ENCODE measurements at regions not wholly inside any gene's neighbourhood (a gene's known extent, or its start where the extent isn't known, plus 50 kb on each side); places are given as distances from the start of the nearest gene placed in this dataset.

DNA sequence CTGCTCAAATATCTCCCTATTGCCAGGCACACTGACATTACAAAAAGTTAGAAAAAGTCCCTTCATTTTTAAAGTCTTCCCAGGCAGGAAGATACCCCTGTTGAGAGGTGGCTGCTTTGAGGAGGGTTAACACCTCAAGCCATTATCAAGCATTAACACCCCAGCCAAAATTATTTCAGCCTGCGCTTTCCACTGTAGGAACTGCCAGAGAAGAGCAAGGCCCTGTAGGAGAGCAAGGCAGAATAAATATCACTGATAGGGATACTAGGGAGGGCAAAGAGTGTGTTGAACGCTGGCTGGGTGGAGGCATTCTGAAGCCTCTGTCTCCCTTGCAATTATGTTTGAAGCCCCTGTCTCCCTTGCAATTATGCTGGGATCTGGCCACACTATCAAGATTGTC is 1020.7 kb upstream of the CELF4 start:
- Histone ChIP-seq H3K4me1 (ENCODE audit: low read depth) (no peaks in the 10 kb centered on the region), H3K36me3 (no peaks in the 10 kb centered on the region), H3K27ac (no peak overlapping the region), H3K4me3 (no peak overlapping the region), H3K27me3 (no peaks in the 10 kb centered on the region), H3K9me3 (ENCODE audit: low read depth) (no peaks in the 10 kb centered on the region)
- no peak for DNase-seq (ENCODE audit: low read depth in 1 of 2, low spot score in 1 of 2)
- TF ChIP-seq, protein P1, sequence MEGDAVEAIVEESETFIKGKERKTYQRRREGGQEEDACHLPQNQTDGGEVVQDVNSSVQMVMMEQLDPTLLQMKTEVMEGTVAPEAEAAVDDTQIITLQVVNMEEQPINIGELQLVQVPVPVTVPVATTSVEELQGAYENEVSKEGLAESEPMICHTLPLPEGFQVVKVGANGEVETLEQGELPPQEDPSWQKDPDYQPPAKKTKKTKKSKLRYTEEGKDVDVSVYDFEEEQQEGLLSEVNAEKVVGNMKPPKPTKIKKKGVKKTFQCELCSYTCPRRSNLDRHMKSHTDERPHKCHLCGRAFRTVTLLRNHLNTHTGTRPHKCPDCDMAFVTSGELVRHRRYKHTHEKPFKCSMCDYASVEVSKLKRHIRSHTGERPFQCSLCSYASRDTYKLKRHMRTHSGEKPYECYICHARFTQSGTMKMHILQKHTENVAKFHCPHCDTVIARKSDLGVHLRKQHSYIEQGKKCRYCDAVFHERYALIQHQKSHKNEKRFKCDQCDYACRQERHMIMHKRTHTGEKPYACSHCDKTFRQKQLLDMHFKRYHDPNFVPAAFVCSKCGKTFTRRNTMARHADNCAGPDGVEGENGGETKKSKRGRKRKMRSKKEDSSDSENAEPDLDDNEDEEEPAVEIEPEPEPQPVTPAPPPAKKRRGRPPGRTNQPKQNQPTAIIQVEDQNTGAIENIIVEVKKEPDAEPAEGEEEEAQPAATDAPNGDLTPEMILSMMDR (IDR thresholded peaks at IDR 0.05; ENCODE audit: low read depth, low read length), result no peak

DNA sequence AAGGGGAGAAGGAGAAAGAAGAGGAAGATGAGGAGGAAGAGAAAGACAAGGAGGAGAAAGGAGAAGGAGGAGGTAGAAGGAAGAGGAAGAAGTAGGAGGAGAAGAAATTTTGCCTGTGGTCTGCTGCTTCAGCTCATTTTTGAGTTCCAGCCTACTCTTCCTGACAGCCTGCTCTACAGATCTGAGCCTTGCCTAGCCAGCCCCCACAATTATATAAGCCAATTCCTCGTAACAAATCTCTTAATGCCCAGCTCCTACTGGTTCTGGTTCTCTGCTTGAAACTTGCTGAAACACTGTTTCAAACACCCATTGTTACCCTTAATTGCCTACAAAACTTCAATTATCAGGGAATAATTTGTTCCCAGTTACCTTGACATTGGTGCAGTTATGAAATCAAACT is 1014.2 kb upstream of the CELF4 start:
- H3K4me3 ChIP-seq, result no peak overlapping the region
- TF ChIP-seq, protein P1 (IDR thresholded peaks at IDR 0.05; ENCODE audit: low read depth, low read length), result no peak
- no peak overlapping the region for H3K27ac ChIP-seq
- no peaks in the 10 kb centered on the region for H3K27me3 ChIP-seq
- no peak for DNase-seq (ENCODE audit: low read depth in 1 of 2, low spot score in 1 of 2)
- no peaks in the 10 kb centered on the region for H3K4me1 ChIP-seq (ENCODE audit: low read depth)
- H3K36me3 ChIP-seq, result no peaks in the 10 kb centered on the region
- no peaks in the 10 kb centered on the region for H3K9me3 ChIP-seq (ENCODE audit: low read depth)

DNA sequence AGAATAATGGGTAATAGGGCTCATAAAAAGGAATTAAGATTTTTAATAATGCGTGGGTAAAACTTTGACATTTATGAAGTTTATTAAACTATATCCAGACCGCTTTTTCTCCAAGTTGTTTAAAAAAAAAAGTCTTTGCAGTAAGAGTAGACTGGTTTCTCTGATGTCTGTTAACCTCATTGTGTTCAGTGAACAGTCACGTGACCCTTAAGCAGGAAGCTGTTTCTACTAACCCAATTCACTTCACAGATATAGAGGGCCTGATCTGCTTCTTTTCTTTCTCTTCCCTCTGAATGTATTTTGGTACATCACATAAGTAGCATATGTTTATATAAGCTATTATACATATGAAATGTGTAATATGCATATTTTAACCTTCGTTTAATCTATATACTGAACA is 1011.3 kb upstream of the CELF4 start:
- Histone ChIP-seq H3K4me1 (ENCODE audit: low read depth) (no peaks in the 10 kb centered on the region), H3K36me3 (no peaks in the 10 kb centered on the region), H3K4me3 (no peak overlapping the region), H3K27ac (no peak overlapping the region), H3K27me3 (no peaks in the 10 kb centered on the region), H3K9me3 (ENCODE audit: low read depth) (no peaks in the 10 kb centered on the region)
- no peak for DNase-seq (ENCODE audit: low read depth in 1 of 2, low spot score in 1 of 2)
- TF ChIP-seq, protein P1 (IDR thresholded peaks at IDR 0.05; ENCODE audit: low read depth, low read length), result no peak

DNA sequence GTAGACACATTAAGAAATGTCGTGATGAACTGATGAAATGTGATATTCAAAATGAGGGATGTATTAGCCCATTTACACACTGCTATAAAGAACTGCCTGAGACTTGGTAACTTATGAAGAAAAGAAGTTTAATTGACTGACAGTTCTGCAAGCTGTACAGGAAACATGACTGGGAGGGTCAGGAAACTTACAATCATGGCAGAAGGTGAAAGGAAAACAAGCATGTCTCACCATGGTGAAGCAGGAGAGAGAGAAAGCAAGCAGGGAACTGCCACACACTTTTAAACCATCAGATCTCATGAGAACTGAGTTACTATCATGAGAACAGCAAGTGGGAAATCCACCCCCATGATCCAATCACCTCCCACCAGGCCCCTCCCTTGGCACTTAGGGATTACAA is 1010.8 kb upstream of the CELF4 start:
- Histone ChIP-seq H3K4me3 (no peak overlapping the region), H3K27ac (no peak overlapping the region), H3K27me3 (no peaks in the 10 kb centered on the region), H3K36me3 (no peaks in the 10 kb centered on the region), H3K9me3 (ENCODE audit: low read depth) (no peaks in the 10 kb centered on the region), H3K4me1 (ENCODE audit: low read depth) (no peaks in the 10 kb centered on the region)
- TF ChIP-seq, protein P1 (IDR thresholded peaks at IDR 0.05; ENCODE audit: low read depth, low read length), result no peak
- DNase-seq (ENCODE audit: low read depth in 1 of 2, low spot score in 1 of 2), result no peak

DNA sequence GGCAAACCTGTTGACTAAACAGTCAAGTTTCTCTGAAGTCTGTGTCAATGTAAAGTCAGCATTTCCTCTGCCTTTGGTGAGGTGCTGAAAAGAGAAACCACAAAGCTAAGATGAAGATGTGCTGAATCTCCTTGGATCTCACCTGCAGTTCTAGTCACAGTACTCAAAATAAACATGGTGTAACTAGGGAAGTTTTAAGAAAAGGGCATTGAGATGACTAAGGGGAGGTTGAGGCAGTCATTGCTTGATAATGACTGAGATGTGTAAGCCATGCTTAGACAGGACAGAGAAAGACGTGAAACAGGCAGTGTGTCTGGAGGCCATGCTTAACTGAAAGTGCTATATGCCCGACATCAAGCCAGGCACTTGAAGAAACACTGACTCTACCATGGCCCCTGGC is 1010.0 kb upstream of the CELF4 start:
- Histone ChIP-seq H3K36me3 (no peaks in the 10 kb centered on the region), H3K9me3 (ENCODE audit: low read depth) (no peaks in the 10 kb centered on the region), H3K27ac (no peak overlapping the region), H3K27me3 (no peaks in the 10 kb centered on the region), H3K4me1 (ENCODE audit: low read depth) (no peaks in the 10 kb centered on the region), H3K4me3 (no peak overlapping the region)
- TF ChIP-seq, protein P1 (IDR thresholded peaks at IDR 0.05; ENCODE audit: low read depth, low read length), result no peak
- no peak for DNase-seq (ENCODE audit: low read depth in 1 of 2, low spot score in 1 of 2)

DNA sequence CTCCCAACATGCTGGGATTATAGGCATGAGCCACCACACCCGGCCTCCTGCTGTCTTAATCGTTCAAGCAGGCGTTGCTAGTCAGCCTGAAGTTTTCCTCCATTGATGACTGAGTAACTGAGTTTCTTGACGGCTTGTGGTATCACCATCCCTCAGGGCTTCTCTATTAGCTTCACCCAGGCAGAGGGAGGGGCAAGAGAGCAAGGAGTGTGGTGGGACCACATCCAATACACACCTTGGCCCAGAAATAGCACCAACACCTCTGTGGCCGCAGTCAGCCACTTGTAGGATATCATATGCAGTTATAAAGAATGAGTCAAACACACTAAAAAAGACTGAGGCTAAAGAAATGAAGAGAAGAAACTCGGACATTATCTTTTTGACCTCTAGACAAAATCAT is 1009.4 kb upstream of the CELF4 start:
- Histone ChIP-seq H3K4me3 (no peak overlapping the region), H3K4me1 (ENCODE audit: low read depth) (no peaks in the 10 kb centered on the region), H3K9me3 (ENCODE audit: low read depth) (no peaks in the 10 kb centered on the region), H3K27ac (no peak overlapping the region), H3K27me3 (no peaks in the 10 kb centered on the region), H3K36me3 (no peaks in the 10 kb centered on the region)
- DNase-seq (ENCODE audit: low read depth in 1 of 2, low spot score in 1 of 2), result no peak
- TF ChIP-seq, protein P1 (IDR thresholded peaks at IDR 0.05; ENCODE audit: low read depth, low read length), result no peak

Measured in cardiac muscle cell (in vitro differentiated cells and primary cell).